SK-N-SH (cell line): ENCODE measurements at regions not wholly inside any gene's neighbourhood (a gene's known extent, or its start where the extent isn't known, plus 50 kb on each side); places are given as distances from the start of the nearest gene placed in this dataset.

Experiments used
- CTCF ChIA-PET: fragments of 300-600, 350-600 bp; formaldehyde crosslinking; extraction: SDS; loops from one replicate; lab custom pipeline; 2021; lab: Yijun Ruan, JAX
- POLR2A ChIA-PET: fragments of 350-600 bp; sonication (Branson Sonifier 250); formaldehyde crosslinking; extraction: SDS; loops from one replicate; lab custom pipeline; 2020; ENCODE audit warnings: antibody characterized with exemption, inconsistent platforms; lab: Yijun Ruan, JAX
- DNase-seq: peaks from one replicate; pipeline ENCODE4 v3.0.0; 2012
- H2AFZ ChIP-seq: fragments of 200-600 bp; sonication (generic); 2 replicates; pipeline ENCODE4 v1.8.1; 2016; ENCODE audit warnings: antibody characterized with exemption, mild to moderate bottlenecking, low read depth
- H3F3A ChIP-seq: fragments of 200-600 bp; sonication (generic); replicated peaks from 2 replicates; pipeline ENCODE3; 2016; ENCODE audit warnings: antibody characterized with exemption, mild to moderate bottlenecking; ENCODE audit not compliant: insufficient read depth
- H3K27ac ChIP-seq, 2 experiments: fragments of 200-500 bp in 1 of 2; fragments of 200-600 bp in 1 of 2; sonication (Bioruptor generic) in 1 of 2; sonication (generic), shearing (Covaris generic) in 1 of 2; 2 replicates each; pipeline versions ENCODE4 v1.5.1 to v1.6.1; 2014 to 2016; ENCODE audit warnings: low read depth in 2 of 2, inconsistent platforms in 1 of 2, low read length in 1 of 2, mild to moderate bottlenecking in 1 of 2, mixed read lengths in 1 of 2
- H3K27me3 ChIP-seq: fragments of 200-600 bp; sonication (generic), shearing (Covaris generic); 2 replicates; pipeline ENCODE4 v1.6.1; 2016; ENCODE audit warnings: mixed run types; ENCODE audit not compliant: insufficient read depth
- H3K36me3 ChIP-seq, 2 experiments: fragments of 200-500 bp in 1 of 2; fragments of 200-600 bp in 1 of 2; sonication (Bioruptor generic) in 1 of 2; sonication (generic) in 1 of 2; replicated peaks in 1 of 2; 2 replicates each; pipeline versions ENCODE3 to v1.5.1; 2014 to 2016; ENCODE audit warnings: low read length in 1 of 2, mild to moderate bottlenecking in 1 of 2; ENCODE audit not compliant: insufficient read depth in 2 of 2, control insufficient read depth in 1 of 2
- H3K4me1 ChIP-seq, 2 experiments: fragments of 200-500 bp in 1 of 2; fragments of 200-600 bp in 1 of 2; sonication (Bioruptor generic) in 1 of 2; sonication (generic), shearing (Covaris generic) in 1 of 2; 2 replicates each; pipeline versions ENCODE4 v1.5.1 to v1.6.1; 2014 to 2016; ENCODE audit warnings: low read depth in 1 of 2, low read length in 1 of 2, mixed run types in 1 of 2; ENCODE audit not compliant: insufficient read depth in 2 of 2, control insufficient read depth in 1 of 2
- H3K4me2 ChIP-seq: fragments of 200-600 bp; sonication (generic), shearing (Covaris generic); 2 replicates; pipeline ENCODE4 v1.6.1; 2017; ENCODE audit warnings: mixed run types
- H3K4me3 ChIP-seq, 2 experiments: fragments of 200-500 bp in 1 of 2; fragments of 200-600 bp in 1 of 2; sonication (Bioruptor generic) in 1 of 2; sonication (generic), shearing (Covaris generic) in 1 of 2; 2 replicates each; pipeline versions ENCODE4 v1.5.1 to v1.8.1; 2014 to 2016; ENCODE audit warnings: low read depth in 2 of 2, inconsistent platforms in 1 of 2, low read length in 1 of 2, mild to moderate bottlenecking in 1 of 2, mixed read lengths in 1 of 2, moderate library complexity in 1 of 2
- H3K79me2 ChIP-seq: fragments of 200-600 bp; sonication (generic); 2 replicates; pipeline ENCODE4 v1.8.1; 2017; ENCODE audit warnings: mild to moderate bottlenecking; ENCODE audit not compliant: insufficient read depth
- H3K9ac ChIP-seq: fragments of 200-600 bp; sonication (generic); 2 replicates; pipeline ENCODE4 v1.6.1; 2017; ENCODE audit warnings: mixed run types
- H3K9me2 ChIP-seq: fragments of 200-600 bp; sonication (generic); 2 replicates; pipeline ENCODE4 v1.6.1; 2017; ENCODE audit warnings: mixed run types
- H3K9me3 ChIP-seq: fragments of 200-600 bp; sonication (generic); 2 replicates; pipeline ENCODE4 v1.6.1; 2017; ENCODE audit warnings: mixed run types, mild to moderate bottlenecking, moderate library complexity
- H4K20me1 ChIP-seq: fragments of 200-600 bp; sonication (generic); 2 replicates; pipeline ENCODE4 v1.6.1; 2017; ENCODE audit warnings: mild to moderate bottlenecking, mixed run types; ENCODE audit not compliant: insufficient read depth
- CTCF ChIP-seq: fragments of 200-600 bp; sonication (generic); IDR thresholded peaks from 2 replicates; pipeline ENCODE4 v1.6.1; 2017; ENCODE audit warnings: antibody characterized with exemption, mild to moderate bottlenecking, moderate library complexity
- ELF1 ChIP-seq: IDR thresholded peaks from 2 replicates; pipeline ENCODE4 v1.4.0; 2012
- EP300 ChIP-seq, 2 experiments: IDR thresholded peaks; 2 replicates each; pipeline versions ENCODE4 v1.4.0 to v1.6.1; 2012; ENCODE audit warnings: borderline replicate concordance in 1 of 2, low read depth in 1 of 2, low read length in 1 of 2
- FOSL2 ChIP-seq: IDR thresholded peaks from 2 replicates; pipeline ENCODE4 v1.4.0; 2012; ENCODE audit warnings: low read depth, mild to moderate bottlenecking, moderate library complexity, borderline replicate concordance
- GATA2 ChIP-seq: sonication (generic); formaldehyde crosslinking; IDR thresholded peaks from 2 replicates; pipeline ENCODE4 v1.5.0; 2020; ENCODE audit warnings: mild to moderate bottlenecking, missing genetic modification reagents
- MAX ChIP-seq: IDR thresholded peaks from 2 replicates; pipeline ENCODE4 v1.4.0; 2012; ENCODE audit warnings: low read depth
- MEF2A ChIP-seq: IDR thresholded peaks from 2 replicates; pipeline ENCODE4 v1.4.0; 2012; ENCODE audit warnings: low read depth, borderline replicate concordance
- RFX5 ChIP-seq: IDR thresholded peaks from 2 replicates; pipeline ENCODE4 v1.6.1; 2012; ENCODE audit warnings: mild to moderate bottlenecking, improper control_type of control experiment, low read length
- RXRA ChIP-seq: IDR thresholded peaks from 2 replicates; pipeline ENCODE4 v1.4.0; 2012; ENCODE audit warnings: low read depth, mild to moderate bottlenecking, borderline replicate concordance
- SMC3 ChIP-seq: IDR thresholded peaks from 2 replicates; pipeline ENCODE4 v1.6.1; 2012; ENCODE audit warnings: low read depth, low read length, improper control_type of control experiment
- TEAD4 ChIP-seq: IDR thresholded peaks from 2 replicates; pipeline ENCODE4 v1.4.0; 2012; ENCODE audit warnings: mild to moderate bottlenecking, borderline replicate concordance; ENCODE audit not compliant: insufficient read depth
- USF1 ChIP-seq: IDR thresholded peaks from 2 replicates; pipeline ENCODE4 v1.4.0; 2012; ENCODE audit warnings: low read depth, borderline replicate concordance
- USF2 ChIP-seq: fragments of 150-350 bp; IDR thresholded peaks from 2 replicates; pipeline ENCODE4 v1.6.1; 2017; ENCODE audit warnings: antibody characterized with exemption, low read length, low read depth, borderline replicate concordance
- YY1 ChIP-seq: IDR thresholded peaks from 2 replicates; pipeline ENCODE4 v1.4.0; 2012; ENCODE audit warnings: low read depth, mild to moderate bottlenecking
- WGBS: methylation state at CpG from one replicate; pipeline ENCODE4 v1.1.6; 2017; ENCODE audit warnings: low lambda C conversion rate; 5-methylcytosine and 5-hydroxymethylcytosine counted together

DNA sequence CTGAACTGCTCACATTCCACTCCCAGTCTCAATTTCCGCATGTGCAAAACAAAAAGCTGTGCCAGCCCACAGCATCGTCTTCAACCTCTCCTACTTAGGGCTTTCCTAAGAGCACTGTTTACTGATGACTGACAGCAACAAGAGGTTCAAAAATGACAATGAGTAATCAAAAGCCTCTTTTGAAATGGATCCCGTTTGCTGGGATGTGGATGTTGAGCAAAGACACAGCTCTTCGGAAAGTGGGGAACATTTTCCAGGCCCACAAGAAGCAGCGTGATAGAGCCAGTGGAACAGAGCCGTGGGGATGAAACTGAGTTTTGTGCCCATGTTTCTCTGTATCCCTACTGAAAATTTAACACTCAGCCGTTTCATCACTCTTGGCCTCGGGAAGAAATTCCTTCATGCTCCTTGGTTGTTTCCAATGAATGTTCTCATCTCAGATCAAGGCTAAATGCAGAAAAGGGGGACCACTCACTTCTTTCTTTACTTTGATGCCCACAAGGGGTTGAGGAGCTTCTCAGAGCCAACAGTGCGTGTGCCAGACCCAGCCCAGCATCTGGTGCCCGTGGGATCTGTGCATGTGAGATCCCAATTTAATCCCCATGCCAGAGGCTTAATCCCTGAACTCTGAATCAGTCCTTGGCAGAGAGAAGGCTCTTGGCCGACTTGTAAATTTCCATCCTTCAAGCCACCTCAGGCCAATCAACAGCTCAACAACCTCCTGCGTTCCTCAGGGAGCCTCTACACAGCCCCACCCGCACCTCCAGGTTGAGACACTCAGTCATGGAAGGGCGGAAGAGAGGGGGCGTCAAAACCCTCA lies 230.2 kb upstream of the DAPK1 start:
- no peak overlapping the region for H2AFZ ChIP-seq
- no peaks in the 10 kb centered on the region for H3K79me2 ChIP-seq
- no peaks in the 10 kb centered on the region for H3K9me3 ChIP-seq
- H3K4me2 ChIP-seq = no peak overlapping the region
- ChIA-PET CTCF (no interaction called here), POLR2A (no interaction called here)
- H3F3A ChIP-seq = peaks cover 6% of the 10 kb centered on the region
- H3K9me2 ChIP-seq = no peaks in the 10 kb centered on the region
- H3K27me3 ChIP-seq = no peaks in the 10 kb centered on the region
- H3K9ac ChIP-seq = no peak overlapping the region
- DNase-seq = no peak
- 86% methylated on average over 15 of the region's 15 CpGs for WGBS
- TF ChIP-seq EP300 (IDR thresholded peaks at IDR 0.05; ENCODE audit: borderline replicate concordance in 1 of 2, low read depth in 1 of 2, low read length in 1 of 2) (no peak), SMC3 (no peak), MAX (no peak), TEAD4 (no peak), MEF2A (no peak), CTCF (no peak), USF1 (no peak), GATA2 (CRISPR knock-in tag) (no peak), RFX5 (no peak), ELF1 (no peak), FOSL2 (no peak), YY1 (no peak), RXRA (no peak), USF2 (no peak)
- peaks cover 19 to 24% of the 10 kb centered on the region in 2 experiments; a peak in 3 of 4 replicates for H3K4me1 ChIP-seq
- H4K20me1 ChIP-seq = no peaks in the 10 kb centered on the region
- no peaks in the 10 kb centered on the region for H3K36me3 ChIP-seq
- H3K4me3 ChIP-seq = no peak overlapping the region
- no peak overlapping the region for H3K27ac ChIP-seq
